GM12891 (cell line): ENCODE measurements at regions not wholly inside any gene's neighbourhood (a gene's known extent, or its start where the extent isn't known, plus 50 kb on each side); places are given as distances from the start of the nearest gene placed in this dataset.

Source experiments
- POLR2A ChIP-seq: IDR thresholded peaks from 2 replicates; pipeline ENCODE4 v1.6.1; 2011; ENCODE audit warnings: low read depth, low read length, control low read depth
- POLR2AphosphoS5 ChIP-seq: IDR thresholded peaks from 2 replicates; pipeline ENCODE4 v1.6.1; 2011; ENCODE audit warnings: low read depth, low read length, control low read depth

GRCh38 chr10:9157656-9158055 is 1103.2 kb downstream of the GATA3 start:
- TF ChIP-seq POLR2AphosphoS5 = no peak
- no peak for TF ChIP-seq POLR2A
